ENCODE measurements at regions not wholly inside any gene's neighbourhood (a gene's known extent, or its start where the extent isn't known, plus 50 kb on each side); places are given as distances from the start of the nearest gene placed in this dataset.

GRCh38 chr4:132596186-132596585 is 552.9 kb upstream of the PCDH10 start:
- TF ChIP-seq CTCF (IDR thresholded peaks at IDR 0.05; ENCODE audit: low read depth, low read length, missing input control): no peak
- TF ChIP-seq TAF1 (conservative IDR thresholded peaks at IDR 0.05): no peak
- no peak for TF ChIP-seq REST (IDR thresholded peaks at IDR 0.05)
- no peak for TF ChIP-seq ATF3 (IDR thresholded peaks at IDR 0.05)
- no peak for TF ChIP-seq HNF4A (conservative IDR thresholded peaks at IDR 0.05)
- TF ChIP-seq JUND (IDR thresholded peaks at IDR 0.05): no peak
- no peak for TF ChIP-seq ZBTB33 (IDR thresholded peaks at IDR 0.05)
- no peak for TF ChIP-seq RAD21 (IDR thresholded peaks at IDR 0.05)
- no peak for TF ChIP-seq RXRA (IDR thresholded peaks at IDR 0.05)
- TF ChIP-seq GABPA (IDR thresholded peaks at IDR 0.05 in 1 of 2, conservative IDR thresholded peaks at IDR 0.05 in 1 of 2): no peak
- TF ChIP-seq YY1 (IDR thresholded peaks at IDR 0.05): no peak

Measured in liver (tissue), 3 donors.